Spinal cord (tissue), 9 donors: ENCODE measurements at regions not wholly inside any gene's neighbourhood (a gene's known extent, or its start where the extent isn't known, plus 50 kb on each side); places are given as distances from the start of the nearest gene placed in this dataset.

Source experiments
- DNase-seq, 6 donors: peaks; one replicate each; pipeline versions ENCODE4 v3.0.0 to v3.0.0-alpha.2; 2013 to 2015; ENCODE audit warnings: low spot score in 6 of 6, low read depth in 4 of 6
- H3K27ac ChIP-seq: one replicate; pipeline ENCODE4 v1.5.1; 2013; ENCODE audit warnings: low read depth, low read length, control low read depth
- H3K27me3 ChIP-seq: one replicate; pipeline ENCODE4 v1.6.1; 2013; ENCODE audit warnings: low read length; ENCODE audit not compliant: control insufficient read depth, insufficient read depth
- H3K36me3 ChIP-seq: one replicate; pipeline ENCODE4 v1.6.1; 2013; ENCODE audit warnings: low read length; ENCODE audit not compliant: control insufficient read depth, insufficient read depth
- H3K4me1 ChIP-seq: one replicate; pipeline ENCODE4 v1.6.1; 2013; ENCODE audit warnings: low read length; ENCODE audit not compliant: control insufficient read depth, insufficient read depth
- H3K4me3 ChIP-seq: one replicate; pipeline ENCODE4 v1.5.1; 2013; ENCODE audit warnings: low read depth, low read length, control low read depth
- H3K9me3 ChIP-seq: one replicate; pipeline ENCODE4 v1.6.1; 2013; ENCODE audit warnings: low read length; ENCODE audit not compliant: control insufficient read depth, insufficient read depth
- WGBS: methylation state at CpG from one replicate; pipeline ENCODE4 v1.1.5; 2013; ENCODE audit warnings: missing lambda C conversion rate; ENCODE audit not compliant: insufficient coverage; 5-methylcytosine and 5-hydroxymethylcytosine counted together
- donor health status: healthy.

GRCh38 chr12:24560192-24560775, 388.6 kb downstream of the BCAT1 start:
- 23% methylated on average over 2 of the region's 2 CpGs for WGBS
- H3K4me3 ChIP-seq = peak overlapping the region; percentile 89
- DNase-seq = no peak
- peak overlapping the region; percentile 94 for H3K27ac ChIP-seq
- no peaks in the 10 kb centered on the region for H3K36me3 ChIP-seq
- no peaks in the 10 kb centered on the region for H3K9me3 ChIP-seq
- no peaks in the 10 kb centered on the region for H3K27me3 ChIP-seq
- peaks cover 3% of the 10 kb centered on the region for H3K4me1 ChIP-seq

- no peak for DNase-seq
- no peak overlapping the region for H3K27ac ChIP-seq
- no peaks in the 10 kb centered on the region for H3K4me1 ChIP-seq
- no peak overlapping the region for H3K4me3 ChIP-seq
- H3K27me3 ChIP-seq = no peaks in the 10 kb centered on the region
- no peaks in the 10 kb centered on the region for H3K36me3 ChIP-seq
- H3K9me3 ChIP-seq = no peaks in the 10 kb centered on the region
- no CpG with 5 or more reads among the region's 1 CpG for WGBS
Measured at GRCh38 chr12:24557738-24558137, 391.2 kb downstream of the BCAT1 start.

DNA sequence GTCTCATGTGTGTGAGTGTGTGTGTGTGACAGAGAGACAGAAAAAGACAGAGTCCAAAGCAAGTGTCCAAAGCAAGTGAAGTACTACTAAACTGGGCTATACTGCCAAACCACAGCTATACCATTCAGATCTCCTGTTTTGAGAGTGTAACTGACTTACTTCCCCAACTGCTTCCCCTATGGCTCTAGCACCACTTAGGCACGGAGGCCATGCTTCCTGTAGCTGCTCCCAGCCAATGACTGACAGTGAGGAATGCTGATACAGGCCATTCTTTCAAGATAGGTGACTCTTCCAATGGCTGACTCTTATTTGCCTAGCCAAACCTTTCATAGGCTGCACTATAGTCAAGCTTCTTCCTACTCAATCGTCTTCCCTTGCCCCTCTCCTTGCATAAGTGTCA, 393.2 kb downstream of the BCAT1 start:
- no peak overlapping the region for H3K27ac ChIP-seq
- no peaks in the 10 kb centered on the region for H3K4me1 ChIP-seq
- 100% methylated on average over 2 of the region's 2 CpGs for WGBS
- H3K9me3 ChIP-seq = no peaks in the 10 kb centered on the region
- no peak for DNase-seq
- no peaks in the 10 kb centered on the region for H3K36me3 ChIP-seq
- H3K27me3 ChIP-seq = no peaks in the 10 kb centered on the region
- H3K4me3 ChIP-seq = no peak overlapping the region

DNA sequence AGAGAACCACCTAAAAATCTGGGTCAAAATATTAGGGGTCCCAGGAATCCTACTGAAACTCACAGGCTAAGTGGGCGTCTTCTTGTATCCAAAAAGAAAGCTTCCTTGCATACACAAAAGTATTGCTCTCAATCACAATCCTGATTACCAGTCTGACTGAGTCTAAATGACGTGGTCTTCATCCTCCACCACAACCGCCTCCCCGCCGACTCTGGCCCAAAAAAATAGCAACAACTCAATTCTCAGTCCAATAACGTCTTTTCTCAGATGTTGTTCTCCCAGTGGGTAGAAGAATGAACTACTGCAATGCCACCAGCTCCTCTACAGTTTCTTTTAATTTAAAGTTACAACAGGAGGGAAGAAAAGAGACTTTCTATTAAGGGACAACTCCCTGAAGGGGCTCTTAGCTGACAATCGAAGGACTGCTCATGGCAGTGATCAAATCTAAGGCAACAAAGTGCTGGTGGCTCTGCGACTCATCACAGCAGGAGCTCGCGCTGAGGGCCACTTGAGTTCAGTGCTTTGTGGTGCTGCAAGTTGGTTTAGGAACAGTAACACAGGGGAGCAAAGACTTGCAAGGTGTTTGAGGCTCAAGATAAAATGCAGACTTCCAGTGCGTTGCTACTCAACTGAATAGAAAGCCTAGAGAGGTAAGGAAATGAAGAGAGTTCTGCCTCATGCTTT, 394.1 kb downstream of the BCAT1 start:
- H3K27me3 ChIP-seq = no peaks in the 10 kb centered on the region
- DNase-seq = no peak
- no peak overlapping the region for H3K4me3 ChIP-seq
- H3K27ac ChIP-seq = no peak overlapping the region
- H3K4me1 ChIP-seq = no peaks in the 10 kb centered on the region
- H3K9me3 ChIP-seq = no peaks in the 10 kb centered on the region
- WGBS = 77% methylated on average over 6 of the region's 11 CpGs
- no peaks in the 10 kb centered on the region for H3K36me3 ChIP-seq

GRCh38 chr12:24553259-24553658, 395.6 kb downstream of the BCAT1 start:
- Histone ChIP-seq H3K4me3 (no peak overlapping the region), H3K27me3 (no peaks in the 10 kb centered on the region), H3K27ac (no peak overlapping the region), H3K36me3 (no peaks in the 10 kb centered on the region), H3K9me3 (no peaks in the 10 kb centered on the region), H3K4me1 (no peaks in the 10 kb centered on the region)
- DNase-seq = no peak
- WGBS = 88% methylated on average over 2 of the region's 3 CpGs

GRCh38 chr12:24551163-24551786, 397.6 kb downstream of the BCAT1 start:
- H3K4me3 ChIP-seq = peak overlapping the region; percentile 4
- peak in 2 of 6 donors; percentile 64 to 65 for DNase-seq
- no peaks in the 10 kb centered on the region for H3K27me3 ChIP-seq
- WGBS = 40% methylated on average over 1 of the region's 10 CpGs
- no peaks in the 10 kb centered on the region for H3K4me1 ChIP-seq
- H3K36me3 ChIP-seq = no peaks in the 10 kb centered on the region
- H3K27ac ChIP-seq = peak overlapping the region; percentile 29
- H3K9me3 ChIP-seq = no peaks in the 10 kb centered on the region

DNA sequence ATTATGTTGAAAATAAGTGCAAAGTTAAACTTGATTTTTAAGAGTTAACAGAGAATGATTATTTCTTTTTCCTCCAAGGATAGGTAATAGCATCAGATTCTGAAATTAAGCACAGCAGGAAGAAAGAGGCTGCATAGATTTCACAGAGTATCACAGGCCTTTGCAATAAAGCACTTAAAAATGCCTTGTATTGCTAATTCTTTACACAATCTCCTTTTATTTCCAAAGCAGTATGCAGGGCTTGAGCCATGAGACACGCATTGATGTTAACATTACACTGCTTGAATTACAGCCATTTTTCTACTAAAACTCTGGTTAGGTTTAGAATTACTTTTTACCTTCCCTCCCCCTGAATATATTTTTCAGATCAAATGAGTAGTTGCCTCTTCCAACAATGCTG, 398.3 kb downstream of the BCAT1 start:
- Histone ChIP-seq H3K27me3 (no peaks in the 10 kb centered on the region), H3K9me3 (no peaks in the 10 kb centered on the region), H3K27ac (peak overlapping the region; percentile 29), H3K36me3 (no peaks in the 10 kb centered on the region), H3K4me1 (no peaks in the 10 kb centered on the region), H3K4me3 (no peak overlapping the region)
- WGBS = 29% methylated on average over 1 of the region's 1 CpG
- DNase-seq = peak in 1 of 6 donors; percentile 73

DNA sequence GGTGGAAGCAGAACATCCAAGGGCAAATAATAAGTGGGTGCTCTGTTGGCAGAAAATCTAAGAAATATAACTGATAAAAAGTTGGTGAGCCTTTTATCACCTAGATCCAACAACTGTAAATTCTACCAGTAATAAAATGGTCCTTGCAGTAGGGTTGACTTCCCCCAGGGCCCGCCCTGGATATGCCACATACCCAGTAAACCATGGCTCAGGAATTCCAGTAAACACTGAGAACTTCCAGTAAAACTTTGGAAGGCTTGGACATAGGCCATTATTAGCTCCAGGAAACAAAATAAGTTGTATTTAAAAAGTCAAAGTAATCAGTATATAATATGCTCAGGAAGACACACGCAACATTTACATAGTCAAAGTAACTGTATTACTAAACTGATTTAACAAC, 402.2 kb downstream of the BCAT1 start:
- no peaks in the 10 kb centered on the region for H3K27me3 ChIP-seq
- no peak for DNase-seq
- WGBS = no CpG with 5 or more reads among the region's 2 CpGs

DNA sequence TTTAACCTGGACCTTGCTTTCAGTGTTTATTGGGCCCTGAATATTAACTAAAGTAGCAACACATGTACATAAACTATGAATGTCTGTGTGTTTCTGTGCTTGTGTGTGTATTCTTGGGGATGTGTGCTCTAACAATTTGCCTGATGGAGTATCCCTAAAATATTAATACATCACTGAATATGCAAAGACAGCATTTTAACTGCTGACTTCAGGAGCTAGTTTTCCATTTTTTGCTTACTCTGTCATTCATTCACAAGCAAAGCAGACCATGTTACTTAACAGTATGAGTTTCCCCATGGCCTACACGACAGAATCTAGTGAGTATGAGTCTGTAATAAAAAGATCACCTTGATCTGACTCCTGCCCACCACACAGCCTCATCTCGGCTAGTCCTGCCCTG, 402.8 kb downstream of the BCAT1 start:
- no peak for DNase-seq
- no peak overlapping the region for H3K27ac ChIP-seq
- no peaks in the 10 kb centered on the region for H3K9me3 ChIP-seq

More for the DNA sequence above, 402.2 kb downstream of the BCAT1 start:
- Histone ChIP-seq H3K4me3 (no peak overlapping the region), H3K36me3 (no peaks in the 10 kb centered on the region), H3K9me3 (no peaks in the 10 kb centered on the region), H3K27ac (no peak overlapping the region), H3K4me1 (no peaks in the 10 kb centered on the region)

DNA sequence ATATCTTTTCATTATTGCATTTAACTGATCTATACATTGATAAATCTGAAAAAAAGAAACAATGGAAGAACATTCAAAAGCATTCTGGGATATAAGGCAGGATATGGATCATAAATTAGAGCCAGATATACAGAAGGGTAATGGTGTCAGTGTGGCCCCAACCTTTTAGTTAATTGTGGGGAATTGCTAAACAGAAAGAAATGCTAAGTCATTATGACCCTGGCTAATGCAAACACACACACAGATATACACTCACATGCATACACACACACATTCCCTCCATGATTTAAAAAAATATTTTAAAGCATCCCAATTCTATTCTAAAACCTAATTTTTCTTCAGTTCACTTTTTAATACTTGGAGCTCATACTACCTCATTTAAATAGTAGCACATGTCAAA, 404.5 kb downstream of the BCAT1 start:
- Histone ChIP-seq H3K9me3 (no peaks in the 10 kb centered on the region), H3K27ac (no peak overlapping the region), H3K27me3 (no peaks in the 10 kb centered on the region), H3K4me3 (no peak overlapping the region), H3K4me1 (no peaks in the 10 kb centered on the region), H3K36me3 (no peaks in the 10 kb centered on the region)
- DNase-seq = no peak

More for the DNA sequence above, 402.8 kb downstream of the BCAT1 start:
- WGBS = 89% methylated on average over 1 of the region's 2 CpGs
- Histone ChIP-seq H3K4me1 (no peaks in the 10 kb centered on the region), H3K27me3 (no peaks in the 10 kb centered on the region), H3K4me3 (no peak overlapping the region), H3K36me3 (no peaks in the 10 kb centered on the region)
